Smooth muscle cell (in vitro differentiated cells): ENCODE measurements at regions not wholly inside any gene's neighbourhood (a gene's known extent, or its start where the extent isn't known, plus 50 kb on each side); places are given as distances from the start of the nearest gene placed in this dataset.
A peak's percentile ranks its signal among the peaks of the same experiment; 100 is the strongest.

ENCODE experiments used
- DNase-seq: peaks from one replicate; lab custom pipeline; 2025; ENCODE audit not compliant: unreplicated experiment; lab: John Stamatoyannopoulos, UW
- H2AFZ ChIP-seq: fragments of 200-600 bp; sonication (generic); 2 replicates; pipeline ENCODE4 v1.6.0; 2016; ENCODE audit warnings: antibody characterized with exemption, low read depth, mild to moderate bottlenecking
- H3F3A ChIP-seq: fragments of 200-600 bp; sonication (generic); 2 replicates; pipeline ENCODE4 v1.6.0; 2017; ENCODE audit warnings: antibody characterized with exemption, low read depth
- H3K27ac ChIP-seq: fragments of 200-600 bp; sonication (generic); 2 replicates; pipeline ENCODE4 v1.5.1; 2016; ENCODE audit warnings: low read depth, mild to moderate bottlenecking
- H3K27me3 ChIP-seq: fragments of 200-600 bp; sonication (generic); 2 replicates; pipeline ENCODE4 v1.6.1; 2016; ENCODE audit warnings: low read depth, mild to moderate bottlenecking
- H3K36me3 ChIP-seq: fragments of 200-600 bp; sonication (generic); 2 replicates; pipeline ENCODE4 v1.5.1; 2016; ENCODE audit warnings: low read depth
- H3K4me1 ChIP-seq: fragments of 200-600 bp; sonication (generic); 2 replicates; pipeline ENCODE4 v1.5.1; 2016; ENCODE audit warnings: low read depth
- H3K4me2 ChIP-seq: fragments of 200-600 bp; sonication (generic); 2 replicates; pipeline ENCODE4 v1.6.0; 2016; ENCODE audit warnings: mild to moderate bottlenecking
- H3K4me3 ChIP-seq: fragments of 200-600 bp; sonication (generic); 2 replicates; pipeline ENCODE4 v1.5.1; 2016; ENCODE audit warnings: mild to moderate bottlenecking
- H3K79me2 ChIP-seq: fragments of 200-600 bp; sonication (generic); 2 replicates; pipeline ENCODE4 v1.6.0; 2016; ENCODE audit warnings: low read depth, mild to moderate bottlenecking
- H3K9ac ChIP-seq: fragments of 200-600 bp; sonication (generic); 2 replicates; pipeline ENCODE4 v1.6.0; 2016; ENCODE audit warnings: low read depth
- H3K9me3 ChIP-seq: fragments of 200-600 bp; sonication (generic); replicated peaks from 2 replicates; pipeline ENCODE4 v1.5.1; 2016; ENCODE audit warnings: low read depth
- H4K20me1 ChIP-seq: fragments of 200-600 bp; sonication (generic); 2 replicates; pipeline ENCODE4 v1.6.0; 2016; ENCODE audit warnings: low read depth
- CTCF ChIP-seq: fragments of 200-600 bp; sonication (generic); IDR thresholded peaks from 2 replicates; pipeline ENCODE4 v1.5.1; 2017; ENCODE audit warnings: borderline replicate concordance, mild to moderate bottlenecking, antibody characterized with exemption; ENCODE audit not compliant: insufficient read depth, poor library complexity, severe bottlenecking
- WGBS: methylation state at CpG from one replicate; pipeline ENCODE4 v1.1.7; 2016; ENCODE audit warnings: low lambda C conversion rate; 5-methylcytosine and 5-hydroxymethylcytosine counted together

- no peak overlapping the region for H2AFZ ChIP-seq
- H3K4me3 ChIP-seq = no peak overlapping the region
- no peaks in the 10 kb centered on the region for H3K9me3 ChIP-seq
- no peaks in the 10 kb centered on the region for H4K20me1 ChIP-seq
- H3K79me2 ChIP-seq = no peaks in the 10 kb centered on the region
- no peaks in the 10 kb centered on the region for H3F3A ChIP-seq
- TF ChIP-seq CTCF = no peak
- no peaks in the 10 kb centered on the region for H3K27me3 ChIP-seq
- no peak overlapping the region for H3K4me2 ChIP-seq
- H3K36me3 ChIP-seq = no peaks in the 10 kb centered on the region
- peaks cover 6% of the 10 kb centered on the region for H3K4me1 ChIP-seq
- no peak overlapping the region for H3K9ac ChIP-seq
- no peak overlapping the region for H3K27ac ChIP-seq
- WGBS = 82% methylated on average over 2 of the region's 2 CpGs
- DNase-seq = no peak
Observed at GRCh38 chr2:168311261-168311910, 64.0 kb upstream of the STK39 start.

DNA sequence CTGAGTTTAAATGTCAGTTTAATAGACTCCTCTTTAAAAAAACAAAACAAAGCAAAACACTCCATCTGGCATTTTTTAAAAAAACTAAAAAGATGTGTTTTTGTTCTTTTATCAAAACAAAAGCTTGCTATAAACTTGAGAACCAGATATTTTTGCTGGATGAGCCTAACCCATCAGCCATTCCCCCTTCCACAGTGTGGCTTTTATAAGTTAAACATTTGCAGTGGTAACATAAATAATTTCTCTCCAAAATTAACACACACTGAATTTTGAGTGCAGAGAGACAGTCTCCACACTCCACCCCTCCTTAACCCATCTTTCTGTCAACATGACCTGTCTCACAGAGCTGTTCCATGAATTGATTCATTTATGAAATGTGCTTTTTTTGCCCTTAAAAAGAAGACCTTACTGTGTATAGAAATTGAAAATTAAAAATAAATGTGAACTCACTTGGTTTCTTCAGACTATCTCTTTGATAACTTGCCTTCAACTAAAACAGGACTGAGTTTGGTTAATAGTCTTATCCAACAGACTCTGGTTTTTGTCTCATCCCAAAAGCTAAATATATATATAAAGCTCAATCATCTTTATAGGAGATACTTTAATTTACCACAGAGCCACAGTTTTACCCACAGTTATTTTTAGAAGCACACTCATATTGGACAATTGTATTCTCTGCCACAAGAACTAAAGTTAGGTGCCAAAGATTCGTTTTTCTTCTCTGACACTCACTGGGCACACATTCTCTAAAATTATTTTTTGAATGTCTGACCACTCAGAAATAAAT, 64.8 kb upstream of the STK39 start:
- no peak for TF ChIP-seq CTCF
- 85% methylated on average over 1 of the region's 1 CpG for WGBS
- Histone ChIP-seq H3K4me1 (peaks cover 6% of the 10 kb centered on the region), H3K27ac (no peak overlapping the region), H3K36me3 (no peaks in the 10 kb centered on the region), H3K4me3 (no peak overlapping the region), H2AFZ (no peak overlapping the region), H3K4me2 (peak overlapping the region; percentile 32), H4K20me1 (no peaks in the 10 kb centered on the region), H3K9ac (no peak overlapping the region), H3F3A (no peaks in the 10 kb centered on the region), H3K9me3 (no peaks in the 10 kb centered on the region), H3K27me3 (no peaks in the 10 kb centered on the region), H3K79me2 (no peaks in the 10 kb centered on the region)
- no peak for DNase-seq

DNA sequence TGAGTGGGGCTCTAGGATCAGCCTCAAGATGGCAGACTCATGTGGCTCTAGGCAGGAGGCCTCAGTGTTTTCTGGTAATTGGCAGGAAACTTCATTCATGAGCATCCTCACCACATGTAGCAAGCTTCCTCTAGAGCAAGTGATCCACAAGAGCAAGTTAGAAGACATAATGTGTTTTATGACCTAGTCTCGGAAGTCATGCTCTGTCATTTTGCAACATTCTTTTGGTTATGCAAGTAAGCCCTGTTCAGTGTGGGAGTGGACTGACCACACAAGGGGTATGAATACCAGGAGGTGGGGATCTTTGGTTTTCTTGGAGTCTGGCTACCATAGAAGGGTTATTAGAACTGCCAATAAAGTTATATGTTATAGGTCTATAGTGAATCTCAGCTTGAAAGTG, 66.8 kb upstream of the STK39 start:
- Histone ChIP-seq H3K27me3 (no peaks in the 10 kb centered on the region), H2AFZ (no peak overlapping the region), H3K79me2 (no peaks in the 10 kb centered on the region), H4K20me1 (no peaks in the 10 kb centered on the region), H3K9ac (no peak overlapping the region), H3K36me3 (no peaks in the 10 kb centered on the region), H3K27ac (no peak overlapping the region), H3K4me2 (no peak overlapping the region), H3K4me1 (peaks cover 6% of the 10 kb centered on the region), H3K4me3 (no peak overlapping the region), H3K9me3 (no peaks in the 10 kb centered on the region), H3F3A (no peaks in the 10 kb centered on the region)
- no peak for TF ChIP-seq CTCF
- DNase-seq = no peak
- WGBS = 60% methylated on average over 1 of the region's 1 CpG
